ENCODE measurements at regions not wholly inside any gene's neighbourhood (a gene's known extent, or its start where the extent isn't known, plus 50 kb on each side); places are given as distances from the start of the nearest gene placed in this dataset.

- TF ChIP-seq POLR2A (IDR thresholded peaks at IDR 0.05) (no peak), CTCF (IDR thresholded peaks at IDR 0.05) (no peak)
These were observed 125.3 kb upstream of the SGCE start for GRCh38 chr7:94781236-94781635.

Data from breast epithelium (tissue), 3 donors.